NCI-H748 treated with DMSO at 0.1 percent for 48 hours (cell line): ENCODE measurements at regions not wholly inside any gene's neighbourhood (a gene's known extent, or its start where the extent isn't known, plus 50 kb on each side); places are given as distances from the start of the nearest gene placed in this dataset.

Source experiments
- DNase-seq: peaks from one replicate; lab custom pipeline; 2025; lab: John Stamatoyannopoulos, UW

- no peak for DNase-seq
Observed at GRCh38 chr2:236745420-236746210, 176.0 kb downstream of the ACKR3 start.

- no peak for DNase-seq
Observed at GRCh38 chr2:236746833-236747232, 177.2 kb downstream of the ACKR3 start.

- no peak for DNase-seq
Observed at GRCh38 chr2:236747426-236747825, 177.8 kb downstream of the ACKR3 start.

GRCh38 chr2:236747925-236748324 is 178.3 kb downstream of the ACKR3 start:
- DNase-seq, result no peak

GRCh38 chr2:236748385-236748784 is 178.8 kb downstream of the ACKR3 start:
- no peak for DNase-seq

GRCh38 chr2:236748801-236749200 is 179.2 kb downstream of the ACKR3 start:
- DNase-seq, result no peak

GRCh38 chr2:236749346-236749745 is 179.7 kb downstream of the ACKR3 start:
- no peak for DNase-seq

GRCh38 chr2:236752096-236752495 is 182.5 kb downstream of the ACKR3 start:
- DNase-seq, result no peak

GRCh38 chr2:236753606-236754270 is 184.1 kb downstream of the ACKR3 start:
- no peak for DNase-seq

GRCh38 chr2:236754271-236754944 is 184.8 kb downstream of the ACKR3 start:
- DNase-seq, result no peak

- DNase-seq, result no peak
Observed at GRCh38 chr2:236755278-236755840, 185.7 kb downstream of the ACKR3 start.

- DNase-seq, result no peak
Observed at GRCh38 chr2:236758406-236758805, 188.8 kb downstream of the ACKR3 start.

GRCh38 chr2:236760246-236760645 is 190.6 kb downstream of the ACKR3 start:
- DNase-seq, result no peak

- DNase-seq, result no peak
Observed at GRCh38 chr2:236761358-236761757, 191.7 kb downstream of the ACKR3 start.

- no peak for DNase-seq
Observed at GRCh38 chr2:236762628-236763027, 193.0 kb downstream of the ACKR3 start.

GRCh38 chr2:236763857-236764256 is 194.2 kb downstream of the ACKR3 start:
- no peak for DNase-seq

GRCh38 chr2:236764716-236765115 is 195.1 kb downstream of the ACKR3 start:
- DNase-seq, result no peak

- no peak for DNase-seq
Observed at GRCh38 chr2:236765478-236765877, 195.9 kb downstream of the ACKR3 start.

- DNase-seq, result no peak
Observed at GRCh38 chr2:236766850-236767249, 197.2 kb downstream of the ACKR3 start.

- DNase-seq, result no peak
Observed at GRCh38 chr2:236767941-236768340, 198.3 kb downstream of the ACKR3 start.

GRCh38 chr2:236768393-236769140 is 198.9 kb downstream of the ACKR3 start:
- DNase-seq, result no peak
